Heart left ventricle (tissue), 16 donors: ENCODE measurements at regions not wholly inside any gene's neighbourhood (a gene's known extent, or its start where the extent isn't known, plus 50 kb on each side); places are given as distances from the start of the nearest gene placed in this dataset.

Source experiments
- ATAC-seq, 4 donors: fragments of 200-7000 bp; cut with Tn5 transposase; one replicate each; pipeline ENCODE4 v1.9.1; 2020 to 2022; ENCODE audit warnings: moderate library complexity in 4 of 4, mild to moderate bottlenecking in 3 of 4, moderate number of reproducible peaks in 1 of 4
- DNase-seq, 5 donors: peaks; one replicate each; pipeline ENCODE4 v3.0.0-alpha.2; 2020
- H3K27ac ChIP-seq, 12 donors: fragments of 200-600 bp; sonication (generic) in 4 of 12; one replicate each; pipeline versions ENCODE4 v1.5.0 to v1.8.0; 2016 to 2022; ENCODE audit warnings: mild to moderate bottlenecking in 2 of 12
- H3K27me3 ChIP-seq, 9 donors: fragments of 200-600 bp; sonication (generic) in 2 of 9; one replicate each; pipeline versions ENCODE4 v1.5.1 to v1.8.0; 2016 to 2022; ENCODE audit warnings: mild to moderate bottlenecking in 3 of 9
- H3K36me3 ChIP-seq, 9 donors: fragments of 200-600 bp; sonication (generic) in 2 of 9; one replicate each; pipeline versions ENCODE4 v1.5.0 to v1.8.0; 2018 to 2022; ENCODE audit warnings: mild to moderate bottlenecking in 2 of 9
- H3K4me1 ChIP-seq, 12 donors: fragments of 200-600 bp; sonication (generic) in 4 of 12; one replicate each; pipeline versions ENCODE4 v1.5.0 to v1.8.0; 2016 to 2022; ENCODE audit warnings: mild to moderate bottlenecking in 3 of 12
- H3K4me3 ChIP-seq, 12 donors: fragments of 200-600 bp; sonication (generic) in 4 of 12; one replicate each; pipeline versions ENCODE4 v1.5.0 to v1.8.0; 2017 to 2022; ENCODE audit warnings: mild to moderate bottlenecking in 9 of 12, moderate library complexity in 4 of 12
- H3K9me3 ChIP-seq, 12 donors: fragments of 200-600 bp; sonication (generic) in 4 of 12; one replicate each; pipeline versions ENCODE4 v1.5.0 to v1.8.0; 2016 to 2022; ENCODE audit warnings: mild to moderate bottlenecking in 1 of 12
- CTCF ChIP-seq, 12 donors: fragments of 200-600 bp; sonication (generic) in 4 of 12; IDR thresholded peaks; one replicate each; pipeline versions ENCODE4 v1.5.0 to v1.8.0; 2018 to 2022; ENCODE audit warnings: antibody characterized with exemption in 12 of 12, mild to moderate bottlenecking in 5 of 12
- POLR2A ChIP-seq, 2 donors: fragments of 450-650 bp; IDR thresholded peaks; one replicate each; pipeline ENCODE4 v1.6.1; 2017; ENCODE audit warnings: antibody characterized with exemption in 2 of 2, mild to moderate bottlenecking in 2 of 2, moderate library complexity in 2 of 2
- WGBS, 4 donors: extraction: QIAGEN DNeasy Blood & Tissue Kit in 2 of 4; methylation state at CpG; one replicate each; pipeline versions ENCODE4 v1.1.5 to v1.1.7; 2013 to 2018; 5-methylcytosine and 5-hydroxymethylcytosine counted together
- intact Hi-C, 10 donors: fragments of 100-400 bp; cut with DNase I; formaldehyde crosslinking; loops; one replicate each; pipeline versions ENCODE4 v1.11.1 to v1.14.2; 2022
- donor health status: ischemic (EF 13 %, LVEDD 7.1; RV severe dilation, severe dysfunction).
- donor health status: healthy with polysubstance abuse.
- donor health status: DM: no; HTN: yes; CAD: no.
- donor health status: DM: no; HTN: no; CAD: no.
- donor health status: ischemic (EF 25% LVEDD 6.9; RV normal size, moderate dysfunction).
- donor health status: ischemic (EF 25% LVEDD 5.7; RV mildly dilated, moderate dysfunction).
- donor health status: healthy.
- donor health status: DM: yes; HTN: yes; CAD: no.
- donor health status: ischemic (EF 35%, LVEDD 5.7; RV mildly dilated, moderate dysfunction).
- donor health status: nonischemic (EF 11% LVEDD 7.7; RV severe dilation, severe dysfunction).
- donor health status: DM: yes; HTN: yes; CAD: no.
- donor health status: PGD.
- donor health status: ischemic (EF 29% LVEDD 5.4; RV normal size, mild dysfunction).
- donor health status: nonischemic (EF 23%, LVEDD 6.1; RV moderate dilation, normal function).

- H3K27ac ChIP-seq = no peak overlapping the region
- no peak overlapping the region for H3K4me3 ChIP-seq
- DNase-seq = no peak
- TF ChIP-seq POLR2A (IDR thresholded peaks at IDR 0.05) = no peak
- no peak for TF ChIP-seq CTCF (IDR thresholded peaks at IDR 0.05)
- H3K4me1 ChIP-seq = peaks cover 0 to 24% (median 10%) of the 10 kb centered on the region in 12 donors
- no peaks in the 10 kb centered on the region for H3K9me3 ChIP-seq
- 92 to 97% (median 95%) methylated on average over 3 of the region's 3 CpGs for WGBS, 4 donors
- intact Hi-C loops = loop anchor here in 9 of 10 donors (5.0 to 10.0 kb wide), 4 partner anchors 115 to 338 kb away; partner anchors contain the start of gene ZMIZ1 (in 3 of the 9)
- H3K36me3 ChIP-seq = no peaks in the 10 kb centered on the region
- peaks cover 0 to 3% (median 0%) of the 10 kb centered on the region in 9 donors for H3K27me3 ChIP-seq
- no peak for ATAC-seq
Observed at GRCh38 chr10:78857193-78857592, 211.6 kb upstream of the ZMIZ1 start.

GRCh38 chr10:78859266-78859665 lies 209.5 kb upstream of the ZMIZ1 start:
- WGBS, 4 donors = 86 to 100% (median 91%) methylated on average over 2 to 5 of the region's 5 CpGs
- Histone ChIP-seq H3K27ac (no peak overlapping the region), H3K27me3 (peaks cover 0 to 3% (median 0%) of the 10 kb centered on the region in 9 donors), H3K36me3 (no peaks in the 10 kb centered on the region), H3K4me1 (peaks cover 0 to 24% (median 10%) of the 10 kb centered on the region in 12 donors), H3K4me3 (no peak overlapping the region), H3K9me3 (no peaks in the 10 kb centered on the region)
- DNase-seq (no peak), ATAC-seq (no peak)
- intact Hi-C loops = loop anchor here in 9 of 10 donors (5.0 to 10.0 kb wide), 4 partner anchors 113 to 336 kb away; partner anchors contain the start of gene ZMIZ1 (in 3 of the 9)
- TF ChIP-seq POLR2A (IDR thresholded peaks at IDR 0.05) (no peak), CTCF (IDR thresholded peaks at IDR 0.05) (no peak)

DNA sequence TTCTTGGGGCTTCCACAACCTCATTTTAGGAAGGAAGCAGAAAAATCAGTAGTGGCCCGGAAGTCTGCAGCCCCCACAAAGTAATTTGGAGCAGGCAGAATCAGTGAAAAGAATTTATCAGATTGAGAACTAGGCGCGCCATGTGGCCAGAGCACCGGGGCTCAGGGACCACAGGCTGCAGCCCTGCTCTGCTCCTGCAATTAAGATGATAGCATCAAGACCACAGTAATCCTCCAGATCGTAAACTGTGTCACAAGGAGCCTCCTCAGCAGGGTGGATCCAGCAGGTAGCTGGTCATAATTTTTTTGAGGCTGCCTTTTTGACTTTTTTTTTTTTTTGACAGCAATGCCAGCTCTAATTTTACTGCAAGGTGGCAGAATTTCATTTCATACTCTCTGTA lies 209.0 kb upstream of the ZMIZ1 start:
- WGBS, 4 donors = 76 to 92% (median 80%) methylated on average over 5 of the region's 5 CpGs
- Histone ChIP-seq H3K4me1 (peaks cover 0 to 24% (median 10%) of the 10 kb centered on the region in 12 donors), H3K27me3 (peaks cover 0 to 3% (median 0%) of the 10 kb centered on the region in 9 donors), H3K9me3 (no peaks in the 10 kb centered on the region), H3K27ac (no peak overlapping the region), H3K4me3 (no peak overlapping the region), H3K36me3 (no peaks in the 10 kb centered on the region)
- intact Hi-C loops = loop anchor here in 9 of 10 donors (5.0 to 10.0 kb wide), 5 partner anchors 113 to 335 kb away; partner anchors contain the start of gene ZMIZ1 (in 3 of the 9)
- ATAC-seq = no peak
- TF ChIP-seq POLR2A (IDR thresholded peaks at IDR 0.05) (no peak), CTCF (IDR thresholded peaks at IDR 0.05) (no peak)
- DNase-seq = no peak

GRCh38 chr10:78860260-78860914 lies 208.4 kb upstream of the ZMIZ1 start:
- H3K27ac ChIP-seq = no peak overlapping the region
- no peaks in the 10 kb centered on the region for H3K9me3 ChIP-seq
- no peak overlapping the region for H3K4me3 ChIP-seq
- DNase-seq (no peak), ATAC-seq (no peak)
- intact Hi-C loops = loop anchor here in 1 of 10 donors (10.0 kb wide), 1 partner anchor 194 kb away; no protein-coding TSS in a partner anchor
- WGBS, 4 donors = 88 to 93% (median 90%) methylated on average over 7 of the region's 7 CpGs
- peaks cover 0 to 3% (median 0%) of the 10 kb centered on the region in 9 donors for H3K27me3 ChIP-seq
- TF ChIP-seq CTCF (IDR thresholded peaks at IDR 0.05) = no peak
- no peak for TF ChIP-seq POLR2A (IDR thresholded peaks at IDR 0.05)
- peaks cover 0 to 27% (median 10%) of the 10 kb centered on the region in 12 donors for H3K4me1 ChIP-seq
- no peaks in the 10 kb centered on the region for H3K36me3 ChIP-seq
